ENCODE measurements at regions not wholly inside any gene's neighbourhood (a gene's known extent, or its start where the extent isn't known, plus 50 kb on each side); places are given as distances from the start of the nearest gene placed in this dataset.

GRCh38 chr10:65133652-65134051 is 1612.5 kb downstream of the REEP3 start:
- TF ChIP-seq POLR2A (IDR thresholded peaks at IDR 0.05) (no peak), CTCF (IDR thresholded peaks at IDR 0.05) (no peak), POLR2AphosphoS5 (IDR thresholded peaks at IDR 0.05) (no peak)
